Immature natural killer cell (primary cell): ENCODE measurements at regions not wholly inside any gene's neighbourhood (a gene's known extent, or its start where the extent isn't known, plus 50 kb on each side); places are given as distances from the start of the nearest gene placed in this dataset.

Experiments used
- DNase-seq, 3 donors: peaks; one replicate each; pipeline ENCODE4 v3.0.0; 2022; ENCODE audit warnings: mixed read lengths in 1 of 3
- H3K27ac Mint-ChIP-seq, 6 donors: one replicate each; pipeline ENCODE4 v1.8.0; 2020; ENCODE audit warnings: mixed read lengths in 6 of 6, mild to moderate bottlenecking in 5 of 6, inconsistent platforms in 4 of 6, moderate library complexity in 3 of 6
- H3K27me3 Mint-ChIP-seq, 3 donors: one replicate each; pipeline ENCODE4 v1.8.0; 2020 to 2021; ENCODE audit warnings: low read depth in 3 of 3, mild to moderate bottlenecking in 3 of 3, mixed read lengths in 3 of 3, moderate library complexity in 3 of 3, inconsistent platforms in 1 of 3
- H3K36me3 Mint-ChIP-seq, 3 donors: one replicate each; pipeline ENCODE4 v1.8.0; 2020; ENCODE audit warnings: mixed read lengths in 3 of 3, inconsistent platforms in 2 of 3, mild to moderate bottlenecking in 2 of 3
- H3K4me1 Mint-ChIP-seq, 2 donors: one replicate each; pipeline ENCODE4 v1.8.0; 2020; ENCODE audit warnings: inconsistent platforms in 2 of 2, mild to moderate bottlenecking in 2 of 2, mixed read lengths in 2 of 2, moderate library complexity in 1 of 2
- H3K4me3 Mint-ChIP-seq, 5 donors: one replicate each; pipeline ENCODE4 v1.8.0; 2020; ENCODE audit warnings: mild to moderate bottlenecking in 5 of 5, mixed read lengths in 5 of 5, inconsistent platforms in 3 of 5, moderate library complexity in 3 of 5
- H3K9me3 Mint-ChIP-seq, 6 donors: one replicate each; pipeline ENCODE4 v1.8.0; 2020; ENCODE audit warnings: mild to moderate bottlenecking in 6 of 6, mixed read lengths in 6 of 6, inconsistent platforms in 4 of 6, moderate library complexity in 3 of 6

GRCh38 chr5:30997681-30998080 is 195.8 kb upstream of the CDH6 start:
- no peak for DNase-seq
- Mint-ChIP-seq H3K4me1 (no peaks in the 10 kb centered on the region), H3K27me3 (peaks cover 0 to 4% (median 0%) of the 10 kb centered on the region in 3 donors), H3K27ac (no peak overlapping the region), H3K9me3 (peaks cover 5 to 22% (median 10%) of the 10 kb centered on the region in 6 donors), H3K36me3 (no peaks in the 10 kb centered on the region), H3K4me3 (no peak overlapping the region)

GRCh38 chr5:30994902-30995301 is 198.6 kb upstream of the CDH6 start:
- H3K4me3 Mint-ChIP-seq = no peak overlapping the region
- peaks cover 9 to 35% (median 16%) of the 10 kb centered on the region in 6 donors for H3K9me3 Mint-ChIP-seq
- peaks cover 0 to 6% (median 0%) of the 10 kb centered on the region in 3 donors for H3K27me3 Mint-ChIP-seq
- H3K27ac Mint-ChIP-seq = no peak overlapping the region
- H3K4me1 Mint-ChIP-seq = no peaks in the 10 kb centered on the region
- no peaks in the 10 kb centered on the region for H3K36me3 Mint-ChIP-seq
- no peak for DNase-seq

- Mint-ChIP-seq H3K36me3 (no peaks in the 10 kb centered on the region), H3K4me1 (no peaks in the 10 kb centered on the region), H3K9me3 (peaks cover 9 to 32% (median 17%) of the 10 kb centered on the region in 6 donors), H3K27me3 (peaks cover 0 to 6% (median 0%) of the 10 kb centered on the region in 3 donors), H3K4me3 (no peak overlapping the region), H3K27ac (no peak overlapping the region)
- DNase-seq = no peak
These were observed 199.3 kb upstream of the CDH6 start for GRCh38 chr5:30994176-30994575.

- Mint-ChIP-seq H3K36me3 (no peaks in the 10 kb centered on the region), H3K4me1 (no peaks in the 10 kb centered on the region), H3K9me3 (peaks cover 10 to 26% (median 21%) of the 10 kb centered on the region in 6 donors), H3K27me3 (peaks cover 0 to 4% (median 0%) of the 10 kb centered on the region in 3 donors), H3K27ac (no peak overlapping the region), H3K4me3 (no peak overlapping the region)
- DNase-seq = no peak
These were observed 202.0 kb upstream of the CDH6 start for GRCh38 chr5:30991462-30991861.

GRCh38 chr5:30981576-30981975 is 211.9 kb upstream of the CDH6 start:
- Mint-ChIP-seq H3K27ac (no peak overlapping the region), H3K36me3 (peaks cover 0 to 3% (median 0%) of the 10 kb centered on the region in 3 donors), H3K9me3 (peaks cover 2 to 31% (median 18%) of the 10 kb centered on the region in 6 donors), H3K27me3 (peaks cover 0 to 2% (median 0%) of the 10 kb centered on the region in 3 donors), H3K4me1 (no peaks in the 10 kb centered on the region), H3K4me3 (no peak overlapping the region)
- no peak for DNase-seq

GRCh38 chr5:30968971-30969370 is 224.5 kb upstream of the CDH6 start:
- DNase-seq = no peak
- Mint-ChIP-seq H3K4me3 (no peak overlapping the region), H3K4me1 (no peaks in the 10 kb centered on the region)

GRCh38 chr5:30960036-30960435 is 233.4 kb upstream of the CDH6 start:
- H3K27ac Mint-ChIP-seq = no peak overlapping the region
- H3K27me3 Mint-ChIP-seq = no peaks in the 10 kb centered on the region
- peaks cover 7 to 27% (median 11%) of the 10 kb centered on the region in 6 donors for H3K9me3 Mint-ChIP-seq
- no peak overlapping the region for H3K4me3 Mint-ChIP-seq
- H3K36me3 Mint-ChIP-seq = no peaks in the 10 kb centered on the region
- DNase-seq = no peak
- no peaks in the 10 kb centered on the region for H3K4me1 Mint-ChIP-seq

More at GRCh38 chr5:30968971-30969370, 224.5 kb upstream of the CDH6 start:
- Mint-ChIP-seq H3K27me3 (no peaks in the 10 kb centered on the region), H3K27ac (no peak overlapping the region), H3K36me3 (no peaks in the 10 kb centered on the region), H3K9me3 (peaks cover 2 to 28% (median 8%) of the 10 kb centered on the region in 6 donors)

GRCh38 chr5:30959238-30959637 is 234.2 kb upstream of the CDH6 start:
- peaks cover 5 to 32% (median 16%) of the 10 kb centered on the region in 6 donors for H3K9me3 Mint-ChIP-seq
- H3K27ac Mint-ChIP-seq = no peak overlapping the region
- no peak for DNase-seq
- no peak overlapping the region for H3K4me3 Mint-ChIP-seq
- peaks cover 0 to 1% (median 0%) of the 10 kb centered on the region in 3 donors for H3K27me3 Mint-ChIP-seq
- no peaks in the 10 kb centered on the region for H3K36me3 Mint-ChIP-seq
- H3K4me1 Mint-ChIP-seq = no peaks in the 10 kb centered on the region

- Mint-ChIP-seq H3K9me3 (peaks cover 3 to 27% (median 17%) of the 10 kb centered on the region in 6 donors), H3K36me3 (no peaks in the 10 kb centered on the region), H3K4me1 (no peaks in the 10 kb centered on the region), H3K4me3 (no peak overlapping the region), H3K27me3 (peaks cover 0 to 2% (median 1%) of the 10 kb centered on the region in 3 donors), H3K27ac (no peak overlapping the region)
- DNase-seq = no peak
These were observed 235.9 kb upstream of the CDH6 start for GRCh38 chr5:30957591-30957990.

- Mint-ChIP-seq H3K4me1 (no peaks in the 10 kb centered on the region), H3K9me3 (peaks cover 8 to 28% (median 15%) of the 10 kb centered on the region in 6 donors), H3K36me3 (no peaks in the 10 kb centered on the region), H3K27me3 (peaks cover 0 to 2% (median 1%) of the 10 kb centered on the region in 3 donors), H3K4me3 (no peak overlapping the region), H3K27ac (no peak overlapping the region)
- no peak for DNase-seq
These were observed 237.2 kb upstream of the CDH6 start for GRCh38 chr5:30956251-30956650.

GRCh38 chr5:30937070-30937469 is 256.4 kb upstream of the CDH6 start:
- no peaks in the 10 kb centered on the region for H3K36me3 Mint-ChIP-seq
- peaks cover 0 to 33% (median 16%) of the 10 kb centered on the region in 6 donors for H3K9me3 Mint-ChIP-seq
- H3K4me3 Mint-ChIP-seq = no peak overlapping the region
- no peak overlapping the region for H3K27ac Mint-ChIP-seq
- no peaks in the 10 kb centered on the region for H3K4me1 Mint-ChIP-seq
- H3K27me3 Mint-ChIP-seq = no peaks in the 10 kb centered on the region
- no peak for DNase-seq

GRCh38 chr5:30933599-30933998 is 259.9 kb upstream of the CDH6 start:
- Mint-ChIP-seq H3K4me3 (no peak overlapping the region), H3K9me3 (peaks cover 5 to 21% (median 10%) of the 10 kb centered on the region in 6 donors), H3K27ac (no peak overlapping the region), H3K27me3 (no peaks in the 10 kb centered on the region), H3K36me3 (no peaks in the 10 kb centered on the region), H3K4me1 (no peaks in the 10 kb centered on the region)
- DNase-seq = no peak

GRCh38 chr5:30932273-30933017 is 261.0 kb upstream of the CDH6 start:
- Mint-ChIP-seq H3K36me3 (no peaks in the 10 kb centered on the region), H3K4me3 (no peak overlapping the region), H3K27ac (no peak overlapping the region), H3K9me3 (peaks cover 3 to 26% (median 12%) of the 10 kb centered on the region in 6 donors), H3K4me1 (no peaks in the 10 kb centered on the region), H3K27me3 (no peaks in the 10 kb centered on the region)
- DNase-seq = no peak

GRCh38 chr5:30930736-30931135 is 262.8 kb upstream of the CDH6 start:
- no peak overlapping the region for H3K4me3 Mint-ChIP-seq
- H3K27me3 Mint-ChIP-seq = no peaks in the 10 kb centered on the region
- H3K27ac Mint-ChIP-seq = no peak overlapping the region
- H3K36me3 Mint-ChIP-seq = no peaks in the 10 kb centered on the region
- H3K4me1 Mint-ChIP-seq = no peaks in the 10 kb centered on the region
- DNase-seq = no peak
- H3K9me3 Mint-ChIP-seq = peaks cover 5 to 32% (median 12%) of the 10 kb centered on the region in 6 donors

- no peaks in the 10 kb centered on the region for H3K4me1 Mint-ChIP-seq
- H3K36me3 Mint-ChIP-seq = no peaks in the 10 kb centered on the region
- no peak for DNase-seq
- H3K27ac Mint-ChIP-seq = no peak overlapping the region
- H3K4me3 Mint-ChIP-seq = no peak overlapping the region
- H3K9me3 Mint-ChIP-seq = peaks cover 10 to 32% (median 14%) of the 10 kb centered on the region in 6 donors
- H3K27me3 Mint-ChIP-seq = peaks cover 0 to 1% (median 0%) of the 10 kb centered on the region in 3 donors
These were observed 264.5 kb upstream of the CDH6 start for GRCh38 chr5:30928956-30929355.
